ENCODE measurements at regions not wholly inside any gene's neighbourhood (a gene's known extent, or its start where the extent isn't known, plus 50 kb on each side); places are given as distances from the start of the nearest gene placed in this dataset.

DNA sequence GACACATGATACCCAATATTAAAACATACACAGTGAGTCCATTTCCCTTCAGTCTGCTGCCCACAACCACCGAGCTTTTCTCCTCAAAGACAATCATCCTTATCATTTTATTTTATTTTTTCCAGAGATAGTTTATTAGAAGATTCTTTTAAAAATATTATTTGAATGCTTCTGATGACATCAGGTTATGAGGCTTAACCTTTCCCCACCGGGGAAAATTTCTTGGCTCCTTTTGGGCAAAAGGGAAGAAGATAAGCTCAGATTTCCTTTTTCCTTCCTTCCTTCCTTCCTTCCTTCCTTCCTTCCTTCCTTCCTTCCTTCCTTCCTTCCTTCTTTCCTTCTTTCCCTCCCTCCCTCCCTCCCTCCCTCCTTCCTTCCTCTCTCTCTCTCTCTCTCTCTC is 149.5 kb upstream of the CITED2 start:
- Histone ChIP-seq H3K4me3 (no peak overlapping the region), H3K27ac (no peak overlapping the region), H3K27me3 (no peaks in the 10 kb centered on the region), H3K4me1 (replicated peaks in 1 of 2) (no peaks in the 10 kb centered on the region), H3K9me3 (replicated peaks in 1 of 3) (no peaks in the 10 kb centered on the region), H3K36me3 (replicated peaks in 1 of 2) (no peaks in the 10 kb centered on the region)
- 83 to 91% (median 86%) methylated on average over 2 of the region's 2 CpGs for WGBS, 4 donors
- intact Hi-C loops (cut with DNase I), result no loop called here
- TF ChIP-seq POLR2A (IDR thresholded peaks at IDR 0.05) (no peak), CTCF (IDR thresholded peaks at IDR 0.05) (no peak)
- DNase-seq, result no peak

DNA sequence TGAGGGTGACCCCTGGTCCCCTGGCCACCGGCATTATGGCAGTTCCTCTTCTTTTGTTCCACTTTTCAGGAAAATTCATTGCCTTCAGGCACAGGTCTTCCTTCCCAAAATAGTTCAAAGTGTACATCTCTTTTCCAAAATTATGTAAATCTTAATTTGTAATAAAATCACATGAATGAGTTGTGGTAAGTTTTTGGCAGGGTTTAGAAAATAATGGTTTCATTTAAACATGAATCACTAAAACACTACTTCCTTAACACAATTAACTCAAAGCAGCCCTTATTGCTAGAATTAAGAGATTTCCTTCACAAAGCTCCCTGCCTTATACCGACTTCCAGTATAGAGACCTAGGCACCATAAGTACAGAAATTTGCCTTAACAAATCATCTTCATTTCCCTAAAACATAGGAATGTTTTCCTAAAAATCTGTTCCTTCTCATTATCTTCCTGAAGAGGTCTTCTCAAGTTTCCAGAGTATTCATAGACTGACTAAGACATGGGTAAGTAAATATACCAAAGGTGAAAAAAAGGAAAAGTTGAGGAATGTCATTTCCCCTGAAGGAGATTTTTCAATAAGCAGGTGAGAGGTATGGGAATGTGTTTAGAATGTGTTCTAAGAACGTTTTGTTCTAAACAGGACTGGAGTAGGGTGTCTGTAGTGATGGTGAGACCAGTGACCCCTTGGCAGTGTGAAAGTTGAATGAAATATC is 148.2 kb upstream of the CITED2 start:
- no peak for DNase-seq
- H3K4me3 ChIP-seq, result no peak overlapping the region
- WGBS, 4 donors, result 45 to 74% (median 69%) methylated on average over 3 of the region's 3 CpGs
- intact Hi-C loops (cut with DNase I), result no loop called here
- no peaks in the 10 kb centered on the region for H3K9me3 ChIP-seq (replicated peaks in 1 of 3)
- no peaks in the 10 kb centered on the region for H3K27me3 ChIP-seq
- no peaks in the 10 kb centered on the region for H3K36me3 ChIP-seq (replicated peaks in 1 of 2)
- no peaks in the 10 kb centered on the region for H3K4me1 ChIP-seq (replicated peaks in 1 of 2)
- TF ChIP-seq CTCF (IDR thresholded peaks at IDR 0.05), result no peak
- no peak for TF ChIP-seq POLR2A (IDR thresholded peaks at IDR 0.05)
- H3K27ac ChIP-seq, result no peak overlapping the region

GRCh38 chr6:139521338-139521737 is 146.9 kb upstream of the CITED2 start:
- no peaks in the 10 kb centered on the region for H3K36me3 ChIP-seq (replicated peaks in 1 of 2)
- H3K9me3 ChIP-seq (replicated peaks in 1 of 3), result no peaks in the 10 kb centered on the region
- no peak overlapping the region for H3K4me3 ChIP-seq
- WGBS, 4 donors, result 93 to 96% (median 96%) methylated on average over 3 of the region's 3 CpGs
- no peak for TF ChIP-seq CTCF (IDR thresholded peaks at IDR 0.05)
- no peak for TF ChIP-seq POLR2A (IDR thresholded peaks at IDR 0.05)
- DNase-seq, result no peak
- H3K27me3 ChIP-seq, result no peaks in the 10 kb centered on the region
- no peak overlapping the region for H3K27ac ChIP-seq
- no peaks in the 10 kb centered on the region for H3K4me1 ChIP-seq (replicated peaks in 1 of 2)
- intact Hi-C loops (cut with DNase I), result no loop called here

DNA sequence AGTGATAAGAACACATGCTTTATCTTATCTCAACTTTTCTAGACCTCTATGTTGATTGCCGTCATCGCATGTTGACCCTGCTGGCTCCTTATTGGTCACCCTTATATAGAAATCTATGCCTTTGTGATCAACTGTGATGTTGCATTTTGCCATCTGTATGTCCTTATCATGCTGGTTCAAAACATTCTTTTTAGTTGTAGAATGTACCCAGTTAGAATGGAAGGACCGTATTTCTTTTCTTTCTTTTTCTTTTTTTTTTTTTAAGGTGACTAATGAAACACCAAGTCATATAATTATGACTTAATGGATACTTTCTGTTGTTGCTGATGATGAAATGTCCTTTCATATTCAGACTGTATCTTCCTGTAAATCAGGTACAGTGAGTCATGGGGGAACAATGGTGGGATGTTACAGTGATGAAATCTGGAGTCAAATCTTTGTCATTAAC is 145.9 kb upstream of the CITED2 start:
- no peaks in the 10 kb centered on the region for H3K4me1 ChIP-seq (replicated peaks in 1 of 2)
- WGBS, 4 donors, result 88 to 93% (median 90%) methylated on average over 3 of the region's 3 CpGs
- H3K27ac ChIP-seq, result no peak overlapping the region
- no peak for DNase-seq
- H3K36me3 ChIP-seq (replicated peaks in 1 of 2), result no peaks in the 10 kb centered on the region
- no peaks in the 10 kb centered on the region for H3K27me3 ChIP-seq
- H3K9me3 ChIP-seq (replicated peaks in 1 of 3), result no peaks in the 10 kb centered on the region
- no peak for TF ChIP-seq POLR2A (IDR thresholded peaks at IDR 0.05)
- TF ChIP-seq CTCF (IDR thresholded peaks at IDR 0.05), result no peak
- intact Hi-C loops (cut with DNase I), result no loop called here
- no peak overlapping the region for H3K4me3 ChIP-seq
